ENCODE measurements at regions not wholly inside any gene's neighbourhood (a gene's known extent, or its start where the extent isn't known, plus 50 kb on each side); places are given as distances from the start of the nearest gene placed in this dataset.

DNA sequence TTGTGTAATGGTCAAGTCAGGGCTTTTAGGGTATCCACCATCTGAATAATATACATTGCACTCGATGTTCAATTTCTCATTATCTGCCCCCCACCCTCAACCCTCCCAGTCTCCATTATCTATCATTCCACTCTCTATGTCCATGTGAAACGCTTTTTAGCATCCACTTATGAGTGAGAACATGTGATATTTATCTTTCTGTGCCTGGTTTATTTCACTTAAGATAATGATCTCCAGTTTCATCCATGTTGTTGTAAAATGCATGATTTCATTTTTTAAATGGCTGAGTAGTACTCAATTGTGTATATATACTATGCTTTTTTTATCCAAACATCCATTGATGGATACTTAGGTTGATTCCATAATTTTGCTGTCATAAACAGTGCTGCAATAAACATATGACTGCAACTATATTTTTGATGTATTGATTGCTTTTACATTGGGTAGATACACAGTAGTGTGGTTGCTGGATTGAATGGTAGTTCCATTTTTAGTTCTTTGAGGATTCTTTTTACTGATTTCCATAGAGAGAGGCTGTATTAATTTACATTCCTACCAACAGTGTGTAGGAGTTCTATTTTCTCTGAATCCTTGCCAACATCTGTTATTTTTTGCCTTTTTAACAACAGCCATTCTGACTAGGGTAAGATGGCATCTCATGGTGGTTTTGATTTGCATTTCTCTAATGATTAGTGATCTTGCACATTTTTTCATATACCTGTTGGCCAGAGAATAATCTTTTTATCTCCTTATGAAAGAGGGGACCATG is 332.9 kb upstream of the TGFBR2 start:
- TF ChIP-seq POLR2A (IDR thresholded peaks at IDR 0.05), result no peak
- TF ChIP-seq, protein P1, sequence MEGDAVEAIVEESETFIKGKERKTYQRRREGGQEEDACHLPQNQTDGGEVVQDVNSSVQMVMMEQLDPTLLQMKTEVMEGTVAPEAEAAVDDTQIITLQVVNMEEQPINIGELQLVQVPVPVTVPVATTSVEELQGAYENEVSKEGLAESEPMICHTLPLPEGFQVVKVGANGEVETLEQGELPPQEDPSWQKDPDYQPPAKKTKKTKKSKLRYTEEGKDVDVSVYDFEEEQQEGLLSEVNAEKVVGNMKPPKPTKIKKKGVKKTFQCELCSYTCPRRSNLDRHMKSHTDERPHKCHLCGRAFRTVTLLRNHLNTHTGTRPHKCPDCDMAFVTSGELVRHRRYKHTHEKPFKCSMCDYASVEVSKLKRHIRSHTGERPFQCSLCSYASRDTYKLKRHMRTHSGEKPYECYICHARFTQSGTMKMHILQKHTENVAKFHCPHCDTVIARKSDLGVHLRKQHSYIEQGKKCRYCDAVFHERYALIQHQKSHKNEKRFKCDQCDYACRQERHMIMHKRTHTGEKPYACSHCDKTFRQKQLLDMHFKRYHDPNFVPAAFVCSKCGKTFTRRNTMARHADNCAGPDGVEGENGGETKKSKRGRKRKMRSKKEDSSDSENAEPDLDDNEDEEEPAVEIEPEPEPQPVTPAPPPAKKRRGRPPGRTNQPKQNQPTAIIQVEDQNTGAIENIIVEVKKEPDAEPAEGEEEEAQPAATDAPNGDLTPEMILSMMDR (IDR thresholded peaks at IDR 0.05), result no peak

Measured in Peyer's patch (tissue), 4 donors.